ENCODE measurements at regions not wholly inside any gene's neighbourhood (a gene's known extent, or its start where the extent isn't known, plus 50 kb on each side); places are given as distances from the start of the nearest gene placed in this dataset.
"Not testable (repeated sequence)": the region's sequence is repeated elsewhere in the genome, so short reads cannot be mapped to it uniquely, and the experiment has no call there.

DNA sequence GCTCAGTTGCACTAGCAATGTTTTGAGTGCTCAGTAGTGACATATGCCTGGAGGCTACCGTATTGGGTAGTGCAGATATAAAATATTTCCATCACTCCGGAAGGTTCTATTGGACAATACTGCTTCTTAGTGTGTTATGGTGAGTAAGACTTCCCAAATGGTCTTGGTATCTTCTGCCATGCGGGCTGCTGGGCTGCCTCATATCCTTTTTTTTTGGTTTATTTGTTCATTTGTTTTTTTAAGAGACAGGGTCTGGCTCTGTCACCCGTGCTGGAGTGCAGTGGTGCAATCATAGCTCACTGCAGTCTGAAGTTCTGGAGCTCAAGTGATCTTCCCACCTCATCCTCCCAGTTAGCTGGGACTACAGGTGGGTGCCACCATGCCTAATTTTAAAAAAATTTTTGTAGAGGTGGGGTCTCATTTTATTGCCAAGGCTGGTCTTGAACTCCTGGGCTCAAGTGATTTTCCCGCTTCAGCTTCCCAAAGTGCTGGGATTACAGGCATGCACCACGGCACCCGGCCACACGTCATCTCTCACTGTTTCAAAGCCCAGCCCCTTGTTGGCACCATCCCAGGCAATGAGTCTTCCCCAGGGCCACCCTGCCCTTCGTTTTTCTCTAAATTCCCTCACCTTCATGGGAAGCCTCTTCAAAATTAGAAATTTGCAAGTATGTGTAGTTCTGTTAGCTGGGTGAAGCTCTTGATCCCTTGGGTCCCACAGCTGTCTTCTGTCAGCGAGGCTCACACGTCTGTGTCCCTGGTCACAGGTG, 111.0 kb upstream of the KLF14 start:
- H4K20me1 ChIP-seq, result no peaks in the 10 kb centered on the region
- H3K4me3 ChIP-seq, result no peak overlapping the region
- peaks cover 18% of the 10 kb centered on the region for H3K4me1 ChIP-seq
- H3K9me3 ChIP-seq, result no peaks in the 10 kb centered on the region
- H3K9ac ChIP-seq, result no peak overlapping the region
- H3K36me3 ChIP-seq, result no peaks in the 10 kb centered on the region
- no peak for TF ChIP-seq Cebpa-rat (IDR thresholded peaks at IDR 0.05)
- no peak overlapping the region for H3K27ac ChIP-seq
- H3K27me3 ChIP-seq, result no peaks in the 10 kb centered on the region
- H3K4me2 ChIP-seq, result no peak overlapping the region

DNA sequence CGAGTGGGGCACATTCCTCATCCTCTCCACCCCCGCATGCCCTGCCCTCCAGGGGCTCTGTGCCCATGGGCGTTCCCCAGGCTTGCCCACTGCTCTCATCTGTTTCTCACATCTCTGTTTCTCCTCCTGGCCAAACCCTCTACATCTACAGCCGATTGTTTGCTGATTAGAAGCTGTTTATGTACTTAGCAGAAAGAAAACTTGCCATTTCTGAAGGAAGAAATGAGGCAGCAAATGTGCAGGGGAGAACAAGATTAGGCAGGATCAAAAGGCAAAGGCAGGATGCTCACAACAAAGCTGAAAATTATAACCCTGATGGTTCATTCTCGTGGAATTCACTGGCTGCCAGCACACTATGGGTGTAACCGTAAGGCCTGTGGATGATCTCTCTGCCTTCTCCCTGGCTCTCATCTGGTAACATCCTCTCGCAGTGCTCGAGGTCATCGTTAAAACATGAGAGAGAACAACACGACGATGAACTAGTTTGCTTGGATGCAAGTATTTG, 111.6 kb upstream of the KLF14 start:
- Histone ChIP-seq H3K9me3 (no peaks in the 10 kb centered on the region), H3K27ac (no peak overlapping the region), H4K20me1 (no peaks in the 10 kb centered on the region), H3K9ac (no peak overlapping the region), H3K36me3 (no peaks in the 10 kb centered on the region), H3K4me1 (peaks cover 18% of the 10 kb centered on the region), H3K4me3 (no peak overlapping the region), H3K4me2 (no peak overlapping the region), H3K27me3 (no peaks in the 10 kb centered on the region)
- no peak for TF ChIP-seq Cebpa-rat (IDR thresholded peaks at IDR 0.05)

DNA sequence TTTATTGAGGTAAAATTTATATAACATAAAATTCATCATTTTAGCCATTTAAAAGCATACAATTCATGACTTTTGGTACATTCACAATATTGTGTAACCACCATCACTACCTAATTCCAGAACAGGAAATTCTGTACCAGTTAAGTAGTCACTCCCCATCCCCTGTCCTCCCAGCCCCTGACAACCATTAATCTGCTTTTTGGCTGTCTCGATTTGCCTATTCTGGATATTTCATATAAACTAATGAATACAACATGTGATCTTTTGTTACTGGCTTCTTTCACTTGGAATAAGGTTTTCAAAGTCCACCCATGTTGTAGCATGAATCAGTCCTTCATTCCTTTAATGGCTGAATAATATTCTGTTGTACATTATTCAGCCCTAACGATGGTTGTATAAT, 115.6 kb upstream of the KLF14 start:
- H3K9me3 ChIP-seq, result no peaks in the 10 kb centered on the region
- no peaks in the 10 kb centered on the region for H4K20me1 ChIP-seq
- no peaks in the 10 kb centered on the region for H3K27me3 ChIP-seq
- no peaks in the 10 kb centered on the region for H3K36me3 ChIP-seq
- no peak overlapping the region for H3K9ac ChIP-seq
- no peak for TF ChIP-seq Cebpa-rat (IDR thresholded peaks at IDR 0.05)
- H3K4me2 ChIP-seq, result no peak overlapping the region
- no peaks in the 10 kb centered on the region for H3K4me1 ChIP-seq
- H3K4me3 ChIP-seq, result no peak overlapping the region
- no peak overlapping the region for H3K27ac ChIP-seq

DNA sequence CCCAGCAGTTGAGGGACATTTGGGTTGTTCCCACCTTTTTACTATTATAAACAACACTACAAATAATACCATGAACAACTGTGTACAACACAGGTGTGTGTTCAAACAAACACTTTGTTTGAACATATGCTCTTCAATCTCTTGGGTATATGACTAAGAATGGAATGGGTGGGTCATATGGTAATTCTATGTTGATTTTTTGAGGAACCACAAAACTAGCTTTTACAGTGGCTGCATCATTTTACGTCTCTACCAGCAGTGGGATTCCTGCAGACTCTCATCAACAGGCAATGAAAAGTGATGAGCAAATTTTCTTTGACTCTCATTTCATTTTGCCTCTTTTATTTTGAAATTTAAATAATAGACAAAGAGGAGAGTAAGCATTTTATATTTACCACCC, 116.9 kb upstream of the KLF14 start:
- no peak overlapping the region for H3K9ac ChIP-seq
- H3K9me3 ChIP-seq, result peaks cover 8% of the 10 kb centered on the region
- H3K4me1 ChIP-seq, result no peaks in the 10 kb centered on the region
- peaks cover under 1% of the 10 kb centered on the region for H3K36me3 ChIP-seq
- H3K4me3 ChIP-seq, result no peak overlapping the region
- H3K27ac ChIP-seq, result no peak overlapping the region
- TF ChIP-seq Cebpa-rat (IDR thresholded peaks at IDR 0.05), result no peak
- H3K27me3 ChIP-seq, result no peaks in the 10 kb centered on the region
- no peaks in the 10 kb centered on the region for H4K20me1 ChIP-seq
- no peak overlapping the region for H3K4me2 ChIP-seq

DNA sequence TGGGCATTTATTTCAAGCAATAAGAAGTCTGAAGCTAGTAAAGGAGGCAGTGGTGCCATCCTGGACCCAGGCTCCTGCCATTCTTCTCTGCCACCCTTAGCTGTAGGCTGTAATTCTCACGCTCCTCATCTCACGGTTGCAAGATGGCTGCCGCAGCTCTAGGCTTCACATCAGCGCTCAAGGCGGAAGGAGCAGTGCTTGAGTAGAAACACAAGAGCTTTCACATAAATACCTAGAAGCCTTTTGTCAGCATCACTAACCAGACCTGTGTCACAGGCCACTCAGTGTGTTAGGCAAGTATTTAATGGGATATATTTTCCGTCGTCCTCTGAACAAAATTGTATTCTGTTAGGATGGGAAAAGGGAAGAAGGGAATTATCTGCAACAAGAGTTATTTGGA, 118.9 kb upstream of the KLF14 start:
- Histone ChIP-seq H3K9ac (no peak overlapping the region), H3K27me3 (no peaks in the 10 kb centered on the region), H3K27ac (no peak overlapping the region), H3K36me3 (peaks cover 7% of the 10 kb centered on the region), H3K4me2 (no peak overlapping the region), H4K20me1 (no peaks in the 10 kb centered on the region), H3K9me3 (peaks cover 27% of the 10 kb centered on the region), H3K4me1 (no peaks in the 10 kb centered on the region), H3K4me3 (no peak overlapping the region)
- TF ChIP-seq Cebpa-rat (IDR thresholded peaks at IDR 0.05), result no peak

DNA sequence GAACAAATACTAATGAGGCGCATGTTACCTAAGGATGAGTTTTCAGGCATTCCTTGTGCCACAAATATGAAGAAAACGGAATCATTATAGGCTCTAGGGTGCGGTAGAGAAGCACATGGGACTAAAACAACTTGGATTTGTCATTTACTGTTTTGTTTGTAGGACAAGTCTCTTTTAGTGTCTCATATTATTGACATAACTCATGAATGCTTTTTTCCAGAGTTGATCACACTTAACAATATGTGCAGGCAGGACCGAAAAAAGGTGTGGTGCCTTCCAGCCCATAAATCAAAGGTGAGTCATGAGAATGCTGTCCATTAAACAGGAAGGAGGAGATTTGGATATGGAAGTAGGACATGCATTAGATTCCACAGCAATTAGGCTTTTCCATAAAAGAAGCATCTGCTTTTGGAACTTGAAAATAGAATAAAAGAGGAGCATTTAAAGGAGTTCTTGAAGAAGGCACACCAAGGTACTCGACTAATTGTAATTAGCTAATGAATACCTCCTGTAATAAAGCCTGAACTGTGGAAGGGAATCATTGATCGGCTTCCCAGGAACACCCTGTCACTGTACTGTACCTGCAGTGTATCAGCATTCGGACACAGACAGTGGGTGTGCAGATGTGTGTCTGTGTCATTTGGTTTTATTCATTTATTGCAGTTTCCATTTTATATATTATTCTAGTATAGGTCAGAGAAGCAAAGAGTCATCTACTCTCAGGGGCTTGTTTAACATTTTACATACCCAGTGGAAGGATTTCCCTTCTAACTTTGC, 119.7 kb upstream of the KLF14 start:
- no peaks in the 10 kb centered on the region for H4K20me1 ChIP-seq
- no peak overlapping the region for H3K27ac ChIP-seq
- H3K9me3 ChIP-seq, result peaks cover 34% of the 10 kb centered on the region
- no peak for TF ChIP-seq Cebpa-rat (IDR thresholded peaks at IDR 0.05)
- peaks cover 7% of the 10 kb centered on the region for H3K36me3 ChIP-seq
- no peak overlapping the region for H3K4me3 ChIP-seq
- H3K4me2 ChIP-seq, result no peak overlapping the region
- no peaks in the 10 kb centered on the region for H3K4me1 ChIP-seq
- H3K27me3 ChIP-seq, result no peaks in the 10 kb centered on the region
- H3K9ac ChIP-seq, result no peak overlapping the region

DNA sequence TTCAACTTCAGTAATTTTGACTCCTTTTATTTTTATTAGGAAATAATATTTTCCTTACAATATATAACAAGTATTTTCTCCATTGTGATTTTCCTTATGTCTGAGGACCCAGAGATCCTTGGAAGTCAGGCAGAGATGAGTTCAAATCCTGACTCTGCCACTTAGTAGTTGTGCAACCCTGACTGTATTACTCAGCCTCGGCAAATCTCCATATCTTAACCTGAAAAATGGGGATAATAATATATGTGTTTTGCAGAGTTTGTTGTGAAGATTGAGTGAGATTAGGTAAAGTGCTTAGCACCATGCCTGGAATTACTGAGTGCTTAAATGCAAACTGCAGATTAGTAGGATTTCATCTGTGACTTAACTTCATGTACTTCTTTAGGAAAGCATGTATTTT, 120.5 kb upstream of the KLF14 start:
- H3K4me3 ChIP-seq, result no peak overlapping the region
- H3K9me3 ChIP-seq, result peaks cover 34% of the 10 kb centered on the region
- H3K9ac ChIP-seq, result no peak overlapping the region
- H3K27me3 ChIP-seq, result no peaks in the 10 kb centered on the region
- H3K36me3 ChIP-seq, result peaks cover 7% of the 10 kb centered on the region
- no peaks in the 10 kb centered on the region for H4K20me1 ChIP-seq
- no peak for TF ChIP-seq Cebpa-rat (IDR thresholded peaks at IDR 0.05)
- no peaks in the 10 kb centered on the region for H3K4me1 ChIP-seq
- H3K4me2 ChIP-seq, result no peak overlapping the region
- no peak overlapping the region for H3K27ac ChIP-seq

DNA sequence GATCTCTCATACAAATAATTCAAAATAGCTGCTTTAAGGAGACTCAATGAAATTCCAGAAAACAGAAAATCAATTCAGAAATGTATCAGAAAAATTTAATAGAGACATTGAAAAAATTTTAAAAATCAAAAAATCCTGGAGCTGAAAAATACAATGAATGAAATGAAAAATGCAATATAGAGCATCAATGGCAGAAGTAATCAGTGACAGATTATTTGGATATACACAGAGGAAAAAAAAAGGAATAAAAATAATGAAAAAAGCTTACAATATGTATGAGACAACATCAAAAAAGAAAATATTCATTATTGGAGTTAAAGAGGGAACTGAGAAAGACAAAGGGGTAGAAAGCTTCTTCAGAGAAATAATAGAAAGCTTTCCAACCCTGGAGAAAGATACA, 122.9 kb upstream of the KLF14 start:
- no peak overlapping the region for H3K27ac ChIP-seq
- no peaks in the 10 kb centered on the region for H3K27me3 ChIP-seq
- peaks cover 15% of the 10 kb centered on the region for H3K36me3 ChIP-seq
- no peak overlapping the region for H3K9ac ChIP-seq
- no peaks in the 10 kb centered on the region for H4K20me1 ChIP-seq
- H3K4me3 ChIP-seq, result no peak overlapping the region
- H3K9me3 ChIP-seq, result peaks cover 56% of the 10 kb centered on the region
- H3K4me1 ChIP-seq, result no peaks in the 10 kb centered on the region
- TF ChIP-seq Cebpa-rat (IDR thresholded peaks at IDR 0.05), result no peak
- H3K4me2 ChIP-seq, result no peak overlapping the region

DNA sequence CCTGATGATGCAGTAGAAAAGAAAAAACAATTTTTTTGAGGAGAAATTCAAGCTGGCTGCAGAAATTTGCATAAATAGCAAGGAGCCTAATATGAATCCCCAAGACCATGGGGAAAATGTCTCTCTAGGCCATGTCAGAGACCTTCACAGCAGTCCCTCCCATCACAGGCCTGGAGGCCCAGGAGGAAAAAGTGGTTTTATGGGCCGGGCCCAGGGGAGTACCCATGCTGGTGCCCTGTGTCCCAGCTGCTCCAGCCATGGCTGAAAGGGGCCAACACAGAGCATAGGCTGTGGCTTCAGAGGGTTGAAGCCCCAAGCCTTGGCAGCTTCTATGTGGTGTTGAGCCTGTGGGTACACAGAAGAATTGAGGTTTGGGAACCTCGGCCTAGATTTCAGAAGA, 126.8 kb upstream of the KLF14 start:
- H3K27me3 ChIP-seq, H3K9ac ChIP-seq, H3K4me2 ChIP-seq, H3K4me3 ChIP-seq, H4K20me1 ChIP-seq, H3K27ac ChIP-seq, H3K4me1 ChIP-seq: not testable (repeated sequence)
- Histone ChIP-seq H3K36me3 (peaks cover 15% of the 10 kb centered on the region), H3K9me3 (peaks cover 58% of the 10 kb centered on the region)
